GM12891 (cell line): ENCODE measurements at regions not wholly inside any gene's neighbourhood (a gene's known extent, or its start where the extent isn't known, plus 50 kb on each side); places are given as distances from the start of the nearest gene placed in this dataset.

Source experiments
- DNase-seq: peaks from one replicate; pipeline ENCODE4 v3.0.0; 2011; ENCODE audit warnings: low spot score; ENCODE audit not compliant: insufficient read length
- FAIRE-seq: peaks from 2 replicates; lab custom pipeline; 2011; peaks lifted over from hg19 to GRCh38; lab: Jason Lieb, UNC
- PAX5 ChIP-seq: IDR thresholded peaks from 2 replicates; pipeline ENCODE4 v1.6.1; 2011; ENCODE audit warnings: low read length, moderate library complexity, mild to moderate bottlenecking; ENCODE audit not compliant: insufficient read depth, severe bottlenecking
- POLR2A ChIP-seq: IDR thresholded peaks from 2 replicates; pipeline ENCODE4 v1.6.1; 2011; ENCODE audit warnings: low read depth, low read length, control low read depth
- POLR2AphosphoS5 ChIP-seq: IDR thresholded peaks from 2 replicates; pipeline ENCODE4 v1.6.1; 2011; ENCODE audit warnings: low read depth, low read length, control low read depth
- POU2F2 ChIP-seq: IDR thresholded peaks from 2 replicates; pipeline ENCODE4 v1.6.1; 2011; ENCODE audit warnings: low read depth, mild to moderate bottlenecking, control low read depth, low read length, moderate library complexity
- SPI1 ChIP-seq: IDR thresholded peaks from 2 replicates; pipeline ENCODE4 v1.6.1; 2011; ENCODE audit warnings: low read depth, low read length, control low read depth
- TAF1 ChIP-seq: IDR thresholded peaks from 2 replicates; pipeline ENCODE4 v1.6.1; 2011; ENCODE audit warnings: low read depth, low read length, control low read depth

- no peak for DNase-seq
- TF ChIP-seq POLR2AphosphoS5 (no peak), POU2F2 (no peak), PAX5 (no peak), TAF1 (no peak), POLR2A (no peak), SPI1 (no peak)
- no peak for FAIRE-seq
Measured at GRCh38 chr4:11118513-11118912, 310.2 kb downstream of the HS3ST1 start.

- no peak for TF ChIP-seq PAX5
- no peak for DNase-seq
- no peak for FAIRE-seq
Measured at GRCh38 chr4:11116940-11117339, 311.8 kb downstream of the HS3ST1 start.

GRCh38 chr4:11111876-11112275 is 316.8 kb downstream of the HS3ST1 start:
- no peak for FAIRE-seq
- no peak for TF ChIP-seq PAX5
- no peak for TF ChIP-seq POLR2A
- TF ChIP-seq SPI1: no peak
- TF ChIP-seq TAF1: no peak
- no peak for DNase-seq

- TF ChIP-seq PAX5 (no peak), TAF1 (no peak), POU2F2 (no peak), POLR2AphosphoS5 (no peak), SPI1 (no peak), POLR2A (no peak)
- FAIRE-seq (no peak), DNase-seq (no peak)
Measured at GRCh38 chr4:11111370-11111769, 317.3 kb downstream of the HS3ST1 start.

DNA sequence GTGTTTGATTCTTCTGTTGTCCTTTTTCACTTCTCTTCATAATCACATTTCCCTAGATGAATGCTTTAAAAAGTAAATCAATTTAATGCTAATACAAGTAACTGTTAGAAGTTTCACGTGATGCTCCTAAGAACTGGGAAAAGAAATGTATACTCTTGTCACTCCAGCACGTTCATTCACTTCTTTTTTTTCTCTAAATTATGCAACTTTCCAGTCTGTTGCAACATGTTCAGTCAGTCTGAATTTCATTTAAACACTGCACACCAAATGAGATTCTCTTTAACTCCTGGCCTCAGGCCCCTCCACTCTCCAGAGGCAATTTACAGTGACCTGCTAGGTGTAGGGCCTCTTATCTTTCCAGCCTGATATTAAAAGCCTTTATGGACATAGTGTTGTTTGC is 321.9 kb downstream of the HS3ST1 start:
- TF ChIP-seq SPI1 (no peak), PAX5 (no peak), POLR2AphosphoS5 (no peak), POU2F2 (no peak)
- FAIRE-seq: no peak
- DNase-seq: no peak

DNA sequence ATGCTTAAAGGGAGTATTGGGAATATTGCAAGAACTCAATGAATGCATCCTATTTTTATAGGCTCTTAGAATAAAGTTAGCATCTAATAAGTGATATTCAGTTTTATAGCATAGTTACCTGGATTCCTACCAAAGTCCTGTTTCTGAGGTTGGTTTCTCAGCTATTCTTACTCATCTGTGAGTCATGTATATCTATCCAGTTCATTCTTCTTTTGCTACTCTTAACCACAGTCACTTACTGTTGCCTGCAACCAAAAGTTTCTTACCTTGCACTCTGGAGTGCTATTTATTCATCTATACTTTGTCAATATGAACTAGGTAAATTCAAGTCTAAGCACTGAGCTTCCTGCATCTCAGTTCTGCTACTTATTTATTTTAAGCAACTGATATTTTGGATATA is 322.5 kb downstream of the HS3ST1 start:
- DNase-seq (no peak), FAIRE-seq (no peak)
- TF ChIP-seq POU2F2: no peak
- no peak for TF ChIP-seq POLR2AphosphoS5
- TF ChIP-seq SPI1: no peak
- no peak for TF ChIP-seq POLR2A
- no peak for TF ChIP-seq TAF1
- no peak for TF ChIP-seq PAX5

DNA sequence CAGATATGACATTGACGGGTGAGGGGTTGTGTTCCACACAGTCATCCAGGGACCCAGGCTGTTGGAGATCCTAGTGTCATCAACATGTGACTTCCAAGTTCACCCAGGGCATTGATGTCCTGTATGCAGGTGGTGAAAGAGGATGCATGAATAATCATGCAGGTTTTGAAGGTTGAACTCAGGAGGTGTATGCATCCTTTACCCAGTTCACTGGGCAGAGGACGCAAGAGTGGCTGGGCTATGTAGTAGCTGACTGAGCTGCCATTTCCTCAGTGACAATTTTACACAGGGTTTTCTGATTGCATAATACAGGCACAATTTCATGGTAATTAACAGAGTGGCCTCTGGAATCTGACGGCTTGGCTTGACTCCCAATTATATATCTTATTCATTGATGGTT is 323.0 kb downstream of the HS3ST1 start:
- FAIRE-seq (no peak), DNase-seq (no peak)
- no peak for TF ChIP-seq POLR2AphosphoS5
- no peak for TF ChIP-seq PAX5
- no peak for TF ChIP-seq SPI1
- no peak for TF ChIP-seq POU2F2
- TF ChIP-seq POLR2A: no peak
- TF ChIP-seq TAF1: no peak

- TF ChIP-seq SPI1 (no peak), TAF1 (no peak), POLR2AphosphoS5 (no peak), PAX5 (no peak), POLR2A (no peak), POU2F2 (no peak)
- DNase-seq: no peak
- FAIRE-seq: no peak
Measured at GRCh38 chr4:11098461-11098860, 330.2 kb downstream of the HS3ST1 start.

GRCh38 chr4:11097725-11098124 is 331.0 kb downstream of the HS3ST1 start:
- FAIRE-seq (no peak), DNase-seq (no peak)
- no peak for TF ChIP-seq SPI1
- no peak for TF ChIP-seq PAX5

GRCh38 chr4:11081006-11081405 is 347.7 kb downstream of the HS3ST1 start:
- DNase-seq (no peak), FAIRE-seq (no peak)
- TF ChIP-seq SPI1: no peak
- TF ChIP-seq POU2F2: no peak
- TF ChIP-seq PAX5: no peak
- TF ChIP-seq TAF1: no peak
- TF ChIP-seq POLR2A: no peak
- TF ChIP-seq POLR2AphosphoS5: no peak

- DNase-seq: no peak
- FAIRE-seq: no peak
- TF ChIP-seq TAF1 (no peak), SPI1 (no peak), POLR2A (no peak), POU2F2 (no peak), POLR2AphosphoS5 (no peak), PAX5 (no peak)
Measured at GRCh38 chr4:11079171-11079570, 349.5 kb downstream of the HS3ST1 start.
